Left ventricle myocardium inferior (tissue), 1 donor: ENCODE measurements at regions not wholly inside any gene's neighbourhood (a gene's known extent, or its start where the extent isn't known, plus 50 kb on each side); places are given as distances from the start of the nearest gene placed in this dataset.

Experiments
- DNase-seq: peaks from one replicate; pipeline ENCODE4 v3.0.0-alpha.2; 2020
- H3K27ac ChIP-seq: fragments of 200-600 bp; replicated peaks from 2 replicates; pipeline ENCODE4 v1.8.0; 2021
- H3K27me3 ChIP-seq: fragments of 200-600 bp; 2 replicates; pipeline ENCODE4 v1.8.0; 2021; ENCODE audit warnings: low read depth
- H3K36me3 ChIP-seq: fragments of 200-600 bp; 2 replicates; pipeline ENCODE4 v1.8.0; 2021
- H3K4me1 ChIP-seq: fragments of 200-600 bp; 2 replicates; pipeline ENCODE4 v1.8.0; 2021
- H3K4me3 ChIP-seq: fragments of 200-600 bp; 2 replicates; pipeline ENCODE4 v1.8.0; 2021; ENCODE audit warnings: mild to moderate bottlenecking, moderate library complexity
- H3K9me3 ChIP-seq: fragments of 200-600 bp; replicated peaks from 2 replicates; pipeline ENCODE4 v1.8.0; 2021
- intact Hi-C: fragments of 100-400 bp; cut with micrococcal nuclease; formaldehyde crosslinking; loops from one replicate; pipeline ENCODE4 v1.11.0; 2022
- TF ChIP-seq, protein P1 (sequence below): fragments of 200-600 bp; IDR thresholded peaks from 2 replicates; pipeline ENCODE4 v1.8.0; 2021; ENCODE audit warnings: antibody characterized with exemption, mild to moderate bottlenecking, borderline replicate concordance
- donor health status: DM: no; HTN: yes; CAD: no; lungs with severe emphysema.

DNA sequence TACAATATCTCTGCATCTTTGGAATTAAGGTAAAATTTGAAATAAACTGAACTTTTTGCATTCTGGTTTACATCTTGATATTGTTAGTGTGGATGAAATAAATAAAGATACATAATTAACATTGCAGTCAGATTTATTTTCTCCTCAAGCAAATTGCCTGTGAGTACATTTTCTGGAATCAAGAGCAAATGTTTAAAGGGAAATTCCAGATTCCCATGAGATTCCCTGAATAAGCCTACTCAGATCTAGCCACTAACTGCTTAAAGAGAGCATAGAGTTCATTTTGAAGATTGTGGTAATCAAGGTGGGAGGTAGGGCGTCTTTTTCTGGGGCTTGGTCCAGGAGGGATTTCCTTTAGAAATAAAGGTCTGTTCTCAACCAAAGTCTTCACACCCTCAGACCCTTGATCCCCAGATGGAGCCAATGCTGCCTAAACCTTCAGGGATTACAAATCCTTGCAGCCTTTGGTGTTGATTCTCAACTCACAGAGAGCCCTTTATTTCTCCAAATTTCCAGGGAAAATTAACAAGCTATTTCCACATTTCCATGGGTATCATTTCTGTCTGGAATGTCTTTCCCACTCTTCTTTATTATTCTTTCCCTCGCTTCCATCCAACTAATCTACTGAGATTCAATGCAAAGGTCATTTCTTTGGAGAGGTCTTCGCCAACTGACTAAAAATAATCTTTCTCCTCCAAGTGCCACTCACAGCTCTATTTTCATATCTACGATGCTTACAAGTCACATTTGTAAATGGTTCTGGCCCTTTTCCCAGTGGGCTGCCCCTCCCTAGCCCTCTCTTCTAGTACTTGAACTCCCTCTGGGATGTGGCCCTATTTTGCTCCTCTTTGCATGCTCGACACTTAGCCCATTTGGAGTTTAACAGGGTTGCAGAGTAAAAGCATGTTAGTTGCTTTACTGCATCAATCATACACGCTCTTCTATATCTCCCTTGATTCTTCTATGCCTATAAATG is 79.8 kb upstream of the SPATS2L start:
- TF ChIP-seq, protein P1, sequence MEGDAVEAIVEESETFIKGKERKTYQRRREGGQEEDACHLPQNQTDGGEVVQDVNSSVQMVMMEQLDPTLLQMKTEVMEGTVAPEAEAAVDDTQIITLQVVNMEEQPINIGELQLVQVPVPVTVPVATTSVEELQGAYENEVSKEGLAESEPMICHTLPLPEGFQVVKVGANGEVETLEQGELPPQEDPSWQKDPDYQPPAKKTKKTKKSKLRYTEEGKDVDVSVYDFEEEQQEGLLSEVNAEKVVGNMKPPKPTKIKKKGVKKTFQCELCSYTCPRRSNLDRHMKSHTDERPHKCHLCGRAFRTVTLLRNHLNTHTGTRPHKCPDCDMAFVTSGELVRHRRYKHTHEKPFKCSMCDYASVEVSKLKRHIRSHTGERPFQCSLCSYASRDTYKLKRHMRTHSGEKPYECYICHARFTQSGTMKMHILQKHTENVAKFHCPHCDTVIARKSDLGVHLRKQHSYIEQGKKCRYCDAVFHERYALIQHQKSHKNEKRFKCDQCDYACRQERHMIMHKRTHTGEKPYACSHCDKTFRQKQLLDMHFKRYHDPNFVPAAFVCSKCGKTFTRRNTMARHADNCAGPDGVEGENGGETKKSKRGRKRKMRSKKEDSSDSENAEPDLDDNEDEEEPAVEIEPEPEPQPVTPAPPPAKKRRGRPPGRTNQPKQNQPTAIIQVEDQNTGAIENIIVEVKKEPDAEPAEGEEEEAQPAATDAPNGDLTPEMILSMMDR: no peak
- no peaks in the 10 kb centered on the region for H3K36me3 ChIP-seq
- H3K27ac ChIP-seq: peak overlapping the region; percentile 59
- H3K9me3 ChIP-seq: no peaks in the 10 kb centered on the region
- peaks cover 27% of the 10 kb centered on the region for H3K4me1 ChIP-seq
- peak; percentile 57 for DNase-seq
- no peak overlapping the region for H3K4me3 ChIP-seq
- intact Hi-C loops: no loop called here
- no peaks in the 10 kb centered on the region for H3K27me3 ChIP-seq

DNA sequence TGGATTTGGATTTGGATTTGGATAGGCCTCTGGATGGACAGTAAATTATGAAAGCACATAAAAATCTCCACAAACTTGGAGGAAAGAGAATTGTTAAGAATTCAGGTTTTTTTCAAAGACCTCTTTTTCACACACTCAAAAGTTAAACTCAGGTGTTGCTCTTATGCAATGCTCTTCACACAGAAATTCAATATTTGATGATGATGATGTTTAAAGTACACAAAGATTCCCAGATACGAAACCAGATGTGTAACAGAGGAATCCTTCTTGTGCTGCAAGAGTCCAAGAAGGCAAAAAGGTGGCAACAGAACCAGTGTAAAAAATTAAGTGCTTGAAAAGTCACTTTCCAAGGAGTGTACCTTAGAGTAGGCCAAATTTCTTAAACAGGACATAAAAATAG is 75.8 kb upstream of the SPATS2L start:
- Histone ChIP-seq H3K4me3 (no peak overlapping the region), H3K27ac (no peak overlapping the region), H3K9me3 (no peaks in the 10 kb centered on the region), H3K4me1 (peaks cover 18% of the 10 kb centered on the region), H3K27me3 (no peaks in the 10 kb centered on the region), H3K36me3 (no peaks in the 10 kb centered on the region)
- intact Hi-C loops: no loop called here
- DNase-seq: no peak
- TF ChIP-seq, protein P1: no peak

- no peak overlapping the region for H3K4me3 ChIP-seq
- TF ChIP-seq, protein P1: no peak
- no peaks in the 10 kb centered on the region for H3K36me3 ChIP-seq
- intact Hi-C loops: no loop called here
- H3K9me3 ChIP-seq: no peaks in the 10 kb centered on the region
- H3K4me1 ChIP-seq: no peaks in the 10 kb centered on the region
- no peaks in the 10 kb centered on the region for H3K27me3 ChIP-seq
- no peak overlapping the region for H3K27ac ChIP-seq
- DNase-seq: no peak
These were observed 71.0 kb upstream of the SPATS2L start for GRCh38 chr2:200235533-200235932.

GRCh38 chr2:200239216-200239615 is 67.3 kb upstream of the SPATS2L start:
- Histone ChIP-seq H3K9me3 (no peaks in the 10 kb centered on the region), H3K27ac (no peak overlapping the region), H3K4me1 (no peaks in the 10 kb centered on the region), H3K36me3 (no peaks in the 10 kb centered on the region), H3K27me3 (no peaks in the 10 kb centered on the region), H3K4me3 (no peak overlapping the region)
- TF ChIP-seq, protein P1: no peak
- intact Hi-C loops: no loop called here
- DNase-seq: no peak

GRCh38 chr2:200242570-200242969 is 63.9 kb upstream of the SPATS2L start:
- intact Hi-C loops: no loop called here

More at GRCh38 chr2:200242570-200242969, 63.9 kb upstream of the SPATS2L start:
- Histone ChIP-seq H3K4me3 (no peak overlapping the region), H3K27me3 (no peaks in the 10 kb centered on the region), H3K36me3 (no peaks in the 10 kb centered on the region), H3K27ac (no peak overlapping the region), H3K4me1 (no peaks in the 10 kb centered on the region), H3K9me3 (no peaks in the 10 kb centered on the region)
- TF ChIP-seq, protein P1: no peak
- DNase-seq: no peak
